Embryonic facial prominence (tissue), 1 donor: ENCODE measurements at regions not wholly inside any gene's neighbourhood (a gene's known extent, or its start where the extent isn't known, plus 50 kb on each side); places are given as distances from the start of the nearest gene placed in this dataset.

Experiments
- DNase-seq: peaks from one replicate; pipeline ENCODE4 v3.0.0-alpha.2; 2016; ENCODE audit errors: extremely low spot score

DNA sequence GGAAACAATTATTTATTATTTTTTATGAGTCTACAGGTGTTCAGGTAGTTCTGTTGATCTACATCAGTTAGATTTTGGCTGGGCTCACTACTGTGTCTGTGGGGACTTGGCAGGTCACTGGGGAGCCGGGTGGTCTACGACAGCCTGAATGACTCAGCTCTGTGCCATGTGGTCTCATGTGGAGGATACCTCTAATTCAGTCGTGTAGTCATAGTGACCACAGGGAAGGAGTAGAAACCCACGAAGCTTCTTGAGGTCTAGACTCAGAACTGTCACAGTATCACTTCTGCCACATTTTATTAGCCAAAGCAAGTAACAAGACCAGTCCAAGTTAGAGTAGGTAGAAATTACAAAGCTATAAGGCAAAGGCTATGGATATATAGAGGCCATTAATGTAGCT is 64.7 kb upstream of the GRAMD2B start:
- DNase-seq: no peak

- DNase-seq: no peak
These were observed 63.3 kb upstream of the GRAMD2B start for GRCh38 chr5:126359884-126360283.

GRCh38 chr5:126360467-126360866 is 62.7 kb upstream of the GRAMD2B start:
- DNase-seq: no peak

GRCh38 chr5:126363658-126364057 is 59.6 kb upstream of the GRAMD2B start:
- DNase-seq: no peak

DNA sequence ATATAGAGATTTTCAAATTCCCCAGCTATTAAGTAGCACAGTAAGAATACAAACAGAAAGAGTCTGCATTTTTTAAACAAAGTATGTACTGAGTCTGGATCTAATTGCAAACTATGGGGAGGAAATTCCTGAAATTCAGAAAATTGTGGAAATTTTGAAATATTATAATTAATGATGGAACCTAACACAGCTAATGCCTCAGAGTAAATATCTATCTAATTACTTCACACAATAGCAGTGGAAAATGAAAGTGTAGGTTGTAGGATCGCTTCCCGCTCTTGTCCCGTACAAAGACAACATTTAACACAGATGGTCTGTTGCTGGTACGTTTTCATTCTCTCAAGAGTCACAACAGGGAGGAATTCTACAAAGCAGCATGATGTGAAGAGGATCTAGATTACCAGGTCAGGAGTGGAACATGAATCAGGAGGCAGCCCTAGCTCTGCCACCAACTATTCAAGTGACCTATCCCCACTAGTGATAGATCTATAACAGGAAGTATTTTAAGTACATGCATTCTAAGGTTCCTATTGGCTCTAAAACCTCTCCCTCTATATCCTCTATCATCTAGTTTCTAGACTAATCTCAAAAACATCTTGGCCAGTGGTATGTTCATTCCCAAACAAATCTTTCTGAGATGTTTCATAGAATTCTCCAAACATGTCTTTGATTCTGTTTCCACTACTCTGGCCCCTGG is 58.9 kb upstream of the GRAMD2B start:
- DNase-seq: no peak

DNA sequence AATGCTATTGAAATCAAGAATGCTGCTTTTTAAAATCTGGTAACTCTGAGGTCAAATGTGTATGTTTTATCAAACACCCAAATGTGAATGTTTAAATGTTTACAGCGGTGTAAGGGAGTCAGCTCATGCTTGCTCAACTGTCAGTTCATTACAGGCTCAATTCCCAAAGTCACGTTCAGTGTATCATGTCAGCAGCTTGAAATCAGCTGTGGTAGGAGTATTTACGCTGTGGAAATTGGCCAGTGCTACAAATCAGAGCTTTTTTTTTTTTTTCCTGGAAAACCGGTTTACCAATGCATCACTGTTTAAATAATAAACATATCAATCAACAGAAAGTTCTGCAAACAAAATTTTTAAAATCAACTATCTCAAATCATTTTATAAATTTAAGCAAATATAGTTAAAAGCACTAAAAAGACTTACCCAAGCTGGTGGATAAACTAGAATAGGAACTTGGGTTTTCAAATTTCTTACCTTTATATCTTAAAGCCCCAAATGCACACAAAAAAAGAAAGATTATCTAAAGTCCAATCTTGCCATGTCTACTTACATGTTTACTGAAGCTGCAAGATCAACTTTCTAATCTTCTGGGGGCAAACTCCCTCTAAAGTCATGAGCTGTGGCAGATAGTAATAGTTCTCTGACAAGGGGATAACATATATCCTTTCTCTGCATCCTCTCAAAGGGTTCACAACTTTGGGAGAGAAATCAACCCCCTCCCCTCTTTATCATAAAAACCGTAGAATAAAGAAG is 57.6 kb upstream of the GRAMD2B start:
- no peak for DNase-seq

- DNase-seq: no peak
These were observed 57.0 kb upstream of the GRAMD2B start for GRCh38 chr5:126366199-126366560.

DNA sequence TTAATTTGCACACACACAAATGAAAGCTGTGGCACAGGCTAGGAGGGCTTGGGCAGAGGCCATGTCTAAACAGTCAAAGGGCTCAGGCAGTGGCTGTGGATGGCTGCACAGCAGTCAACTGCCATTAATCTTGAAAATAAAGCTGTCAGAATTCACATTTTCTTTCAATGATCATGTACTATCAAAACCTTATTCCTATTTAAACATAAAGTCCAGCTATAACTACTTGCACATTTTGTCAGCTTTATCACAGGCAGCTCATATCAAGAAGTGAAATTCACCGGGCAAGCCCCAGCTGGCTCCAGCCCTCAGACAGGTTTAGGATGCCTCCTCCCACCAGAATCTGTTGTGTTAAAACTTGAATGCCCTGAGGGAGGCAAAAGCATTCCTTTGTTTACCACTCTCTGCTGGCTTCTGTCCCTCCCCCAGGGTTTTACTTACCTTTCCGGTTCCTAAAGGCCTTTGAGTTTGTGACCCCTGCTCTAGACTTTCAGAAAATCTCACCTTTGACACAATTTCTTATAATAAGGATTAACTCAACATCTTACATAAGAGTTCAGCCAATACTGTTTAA is 54.9 kb upstream of the GRAMD2B start:
- DNase-seq: no peak

DNA sequence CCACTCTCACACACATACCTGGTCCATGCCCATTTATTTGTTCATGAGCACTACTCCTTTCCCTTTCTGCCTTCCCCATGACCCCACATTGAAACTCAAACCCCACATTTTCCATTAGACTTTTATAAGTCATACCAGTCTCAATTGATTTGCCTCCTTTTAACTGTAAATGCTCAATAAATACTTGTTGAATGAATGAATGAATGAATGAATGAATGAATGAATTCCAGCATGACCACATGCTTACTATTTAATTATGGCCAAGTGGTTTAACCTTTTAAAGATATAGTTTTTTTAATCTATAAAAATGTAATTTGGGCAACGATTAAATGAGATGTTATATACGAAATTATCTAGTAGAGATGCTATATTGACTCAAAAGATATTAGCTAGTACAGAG is 54.1 kb upstream of the GRAMD2B start:
- DNase-seq: no peak

GRCh38 chr5:126369995-126370731 is 53.0 kb upstream of the GRAMD2B start:
- DNase-seq: no peak

GRCh38 chr5:126370796-126371718 is 52.2 kb upstream of the GRAMD2B start:
- no peak for DNase-seq

- no peak for DNase-seq
These were observed 49.7 kb upstream of the GRAMD2B start for GRCh38 chr5:126373375-126374108.
